Esophagus (tissue), 2 donors: ENCODE measurements at regions not wholly inside any gene's neighbourhood (a gene's known extent, or its start where the extent isn't known, plus 50 kb on each side); places are given as distances from the start of the nearest gene placed in this dataset.
"Not testable (repeated sequence)": the region's sequence is repeated elsewhere in the genome, so short reads cannot be mapped to it uniquely, and the experiment has no call there.

Experiments used
- H3K27ac ChIP-seq, 2 donors: one replicate each; pipeline ENCODE4 v1.5.1; 2013; ENCODE audit warnings: low read depth in 2 of 2, mild to moderate bottlenecking in 2 of 2, inconsistent platforms in 1 of 2, low read length in 1 of 2, moderate library complexity in 1 of 2
- H3K27me3 ChIP-seq, 2 donors: one replicate each; pipeline ENCODE4 v1.6.1; 2013; ENCODE audit warnings: low read length in 2 of 2, control low read depth in 1 of 2, mild to moderate bottlenecking in 1 of 2; ENCODE audit not compliant: insufficient read depth in 2 of 2, control insufficient read depth in 1 of 2
- H3K36me3 ChIP-seq, 2 donors: one replicate each; pipeline ENCODE4 v1.6.1; 2013; ENCODE audit warnings: low read length in 1 of 2; ENCODE audit not compliant: control insufficient read depth in 2 of 2, insufficient read depth in 2 of 2
- H3K4me1 ChIP-seq, 2 donors: one replicate each; pipeline ENCODE4 v1.6.1; 2013; ENCODE audit warnings: low read length in 1 of 2; ENCODE audit not compliant: control insufficient read depth in 2 of 2, insufficient read depth in 2 of 2
- H3K4me3 ChIP-seq, 2 donors: one replicate each; pipeline ENCODE4 v1.5.1; 2013; ENCODE audit warnings: low read length in 2 of 2, mild to moderate bottlenecking in 2 of 2, low read depth in 1 of 2, moderate library complexity in 1 of 2
- H3K9me3 ChIP-seq, 2 donors: one replicate each; pipeline ENCODE4 v1.6.1; 2013; ENCODE audit warnings: mild to moderate bottlenecking in 2 of 2, low read depth in 1 of 2, low read length in 1 of 2, moderate library complexity in 1 of 2; ENCODE audit not compliant: control insufficient read depth in 2 of 2, insufficient read depth in 1 of 2
- WGBS, 2 donors: extraction: QIAGEN DNeasy Blood & Tissue Kit; methylation state at CpG; one replicate each; pipeline ENCODE4 v1.1.7; 2013; 5-methylcytosine and 5-hydroxymethylcytosine counted together
- donor health status: healthy with polysubstance abuse.
- donor health status: Bipolar disorder and iron deficiency.

DNA sequence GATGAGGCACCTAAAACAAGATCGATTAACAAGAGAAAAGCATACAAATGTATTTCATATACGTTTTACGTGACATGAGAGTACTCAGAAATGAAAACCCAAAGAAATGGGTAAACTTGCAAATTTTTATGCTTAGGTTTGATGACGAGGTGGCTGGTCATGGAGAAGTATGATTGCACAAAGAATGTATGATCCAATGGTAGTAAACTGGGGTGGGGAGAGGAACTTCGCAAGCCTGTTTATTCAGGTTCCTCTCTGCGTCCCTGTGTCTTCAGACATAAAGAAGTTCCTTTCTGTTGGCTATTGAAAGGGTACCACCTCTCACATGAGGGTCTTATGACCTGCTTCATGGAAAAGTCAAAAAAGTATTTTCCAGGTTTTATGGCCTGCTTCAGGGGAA is 309.2 kb downstream of the BCOR start:
- Histone ChIP-seq H3K27ac (no peak overlapping the region), H3K36me3 (no peaks in the 10 kb centered on the region), H3K4me3 (no peak overlapping the region), H3K9me3 (peaks cover 0 to 2% of the 10 kb centered on the region in 2 donors), H3K4me1 (no peaks in the 10 kb centered on the region), H3K27me3 (no peaks in the 10 kb centered on the region)
- WGBS, 2 donors, result 86 to 91% methylated on average over 6 of the region's 6 CpGs

DNA sequence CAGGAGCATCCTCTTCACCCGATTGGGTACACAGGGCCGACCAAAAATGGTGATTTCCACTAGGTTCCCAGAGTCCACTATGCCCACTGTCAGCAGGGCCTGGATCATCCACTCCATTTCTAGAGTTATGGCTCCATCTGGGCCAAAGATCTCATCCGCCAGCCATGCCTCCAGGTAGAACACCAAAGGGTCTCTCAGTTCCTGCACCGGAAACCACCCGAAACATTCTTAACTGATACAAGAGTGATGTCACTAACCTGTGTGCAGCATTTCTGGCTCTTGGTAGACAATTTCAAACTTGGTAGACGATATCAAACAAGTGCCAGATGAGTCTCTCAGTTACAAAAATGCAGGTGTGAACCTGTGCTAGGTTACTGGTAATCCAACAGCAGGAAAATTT is 306.1 kb downstream of the BCOR start:
- Histone ChIP-seq H3K27ac (no peak overlapping the region), H3K36me3 (no peaks in the 10 kb centered on the region), H3K4me1 (no peaks in the 10 kb centered on the region), H3K9me3 (no peaks in the 10 kb centered on the region), H3K27me3 (no peaks in the 10 kb centered on the region), H3K4me3 (no peak overlapping the region)
- WGBS, 2 donors, result 87 to 93% methylated on average over 6 of the region's 6 CpGs

DNA sequence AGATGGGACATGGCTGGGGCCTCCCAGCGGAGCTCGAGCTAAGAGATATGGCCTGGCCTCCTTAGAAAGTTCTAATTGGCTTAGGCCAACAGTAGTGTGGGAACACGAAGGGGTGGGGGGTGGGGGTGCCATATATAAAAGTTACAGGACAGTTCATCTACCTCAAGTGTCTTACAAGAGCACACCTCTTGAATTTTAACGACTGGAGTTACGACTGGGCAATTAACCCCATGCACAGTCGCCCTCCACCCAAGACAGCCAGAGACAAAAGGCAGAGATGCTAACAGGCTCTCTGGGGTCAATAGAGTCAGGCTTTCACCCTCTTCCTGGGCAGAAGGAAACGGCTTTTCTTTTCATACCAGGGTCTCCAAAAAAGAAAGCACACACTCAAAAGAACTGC is 302.2 kb downstream of the BCOR start:
- 73 to 84% methylated on average over 7 of the region's 7 CpGs for WGBS, 2 donors
- Histone ChIP-seq H3K9me3 (no peaks in the 10 kb centered on the region), H3K36me3 (no peaks in the 10 kb centered on the region), H3K4me3 (no peak overlapping the region), H3K27me3 (no peaks in the 10 kb centered on the region), H3K4me1 (no peaks in the 10 kb centered on the region), H3K27ac (no peak overlapping the region)

DNA sequence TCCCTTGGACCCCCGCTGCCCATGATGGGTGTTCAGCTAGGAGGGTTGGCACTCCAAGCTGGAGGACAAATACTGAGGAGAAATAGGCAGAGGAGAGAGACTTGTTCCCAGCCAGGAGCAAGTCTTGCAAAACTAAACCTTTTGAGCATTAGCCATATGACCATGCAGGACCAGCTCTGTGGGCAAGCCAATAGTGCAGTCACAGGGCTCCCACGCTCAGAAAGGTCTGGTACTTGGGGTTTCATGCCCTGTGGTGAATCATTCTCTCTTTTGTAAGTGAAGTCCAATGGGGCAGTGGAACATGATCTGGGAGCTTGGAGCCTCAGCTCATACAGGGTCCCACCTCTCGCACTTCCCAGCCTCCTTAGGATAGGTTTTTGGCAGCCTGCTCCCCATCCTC is 300.9 kb downstream of the BCOR start:
- no peak overlapping the region for H3K4me3 ChIP-seq
- no peaks in the 10 kb centered on the region for H3K9me3 ChIP-seq
- 89 to 94% methylated on average over 3 of the region's 3 CpGs for WGBS, 2 donors
- H3K27ac ChIP-seq, result no peak overlapping the region
- no peaks in the 10 kb centered on the region for H3K4me1 ChIP-seq
- H3K27me3 ChIP-seq, result no peaks in the 10 kb centered on the region
- H3K36me3 ChIP-seq, result no peaks in the 10 kb centered on the region

DNA sequence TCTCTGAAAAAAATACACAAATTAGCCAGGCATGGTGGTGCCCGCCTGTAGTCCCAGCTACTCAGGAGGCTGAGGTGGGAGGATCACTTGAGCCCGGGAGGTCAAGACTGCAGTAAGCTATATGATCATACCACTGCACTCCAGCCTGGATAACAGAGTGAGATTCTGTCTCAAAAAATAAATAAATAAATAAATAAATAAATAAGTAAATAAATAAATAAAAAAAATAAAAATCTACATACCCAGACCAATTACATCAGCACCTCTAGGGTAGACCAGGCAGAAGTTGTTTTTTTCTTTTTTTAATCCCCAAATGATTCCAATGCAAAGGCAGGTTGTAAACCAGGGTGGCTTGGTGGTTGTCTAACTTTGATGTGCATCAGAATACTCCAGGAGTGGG is 299.3 kb downstream of the BCOR start:
- H3K4me1 ChIP-seq, H3K27ac ChIP-seq, H3K4me3 ChIP-seq, H3K27me3 ChIP-seq, H3K9me3 ChIP-seq, H3K36me3 ChIP-seq: not testable (repeated sequence)
- 90 to 98% methylated on average over 2 of the region's 2 CpGs for WGBS, 2 donors

DNA sequence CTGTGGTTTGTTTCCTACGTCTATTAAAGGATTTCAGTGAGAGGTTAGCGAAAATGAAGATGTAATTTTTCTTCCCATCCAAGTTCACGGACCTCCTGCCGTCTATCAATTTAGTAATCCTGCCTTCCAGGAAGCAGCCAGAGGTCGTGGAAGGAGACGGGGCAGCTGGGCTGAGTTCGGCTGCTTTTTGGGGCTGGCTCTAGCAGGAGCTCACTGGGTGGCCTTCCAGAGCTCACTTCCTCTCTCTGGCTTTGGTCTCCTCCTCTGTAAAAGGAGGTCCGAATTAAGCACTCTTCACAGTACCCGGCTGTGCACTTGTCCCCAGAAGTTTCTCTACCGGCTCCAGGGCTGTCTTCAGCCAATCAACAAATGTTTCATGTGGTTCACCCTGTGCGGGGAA is 295.4 kb downstream of the BCOR start:
- Histone ChIP-seq H3K9me3 (peaks cover 0 to 2% of the 10 kb centered on the region in 2 donors), H3K4me3 (no peak overlapping the region), H3K27ac (no peak overlapping the region), H3K36me3 (no peaks in the 10 kb centered on the region), H3K4me1 (no peaks in the 10 kb centered on the region), H3K27me3 (no peaks in the 10 kb centered on the region)
- 67 to 72% methylated on average over 11 of the region's 11 CpGs for WGBS, 2 donors

DNA sequence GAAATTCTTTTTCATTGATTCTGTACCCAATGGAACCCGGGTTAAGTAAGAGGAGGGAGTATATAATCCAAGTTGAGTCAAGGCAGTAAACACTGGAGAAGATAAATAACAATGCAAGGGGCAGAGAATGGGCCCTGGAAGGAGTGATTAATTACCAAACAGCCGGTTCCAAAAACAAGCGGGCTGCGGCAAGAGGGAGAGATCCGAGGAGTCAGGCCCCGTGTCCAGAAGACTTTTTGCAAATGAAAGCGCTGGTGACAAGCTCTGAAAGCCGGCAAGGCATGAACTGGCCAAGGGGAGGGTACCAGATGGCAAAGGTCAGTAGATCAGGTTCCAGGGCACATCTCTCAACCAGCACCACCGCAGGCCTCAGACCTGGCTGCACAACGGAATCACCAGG is 294.9 kb downstream of the BCOR start:
- WGBS, 2 donors, result 68 to 76% methylated on average over 10 of the region's 10 CpGs
- H3K4me3 ChIP-seq, result no peak overlapping the region
- H3K9me3 ChIP-seq, result peaks cover 0 to 2% of the 10 kb centered on the region in 2 donors
- H3K27me3 ChIP-seq, result no peaks in the 10 kb centered on the region
- no peak overlapping the region for H3K27ac ChIP-seq
- H3K4me1 ChIP-seq, result no peaks in the 10 kb centered on the region
- H3K36me3 ChIP-seq, result no peaks in the 10 kb centered on the region

DNA sequence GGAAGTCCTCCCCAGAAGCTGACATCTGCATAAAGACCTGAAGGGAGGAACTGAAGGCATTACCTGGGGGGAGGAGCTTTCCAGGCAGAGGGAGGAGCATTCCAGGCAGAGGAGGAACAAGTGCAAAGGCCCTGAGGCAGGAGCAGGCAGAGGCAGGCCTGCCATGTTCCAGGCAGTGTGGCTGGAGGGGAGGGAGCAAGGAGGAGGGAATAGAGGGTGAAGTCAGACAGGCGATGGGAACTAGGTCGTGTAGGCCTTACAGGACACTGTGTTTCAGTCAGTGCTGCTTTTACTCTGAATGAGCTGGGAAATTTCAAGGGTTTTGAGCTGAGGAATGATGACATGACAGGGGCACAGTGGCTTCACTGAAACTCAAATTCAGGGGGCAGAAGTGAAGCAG is 292.7 kb downstream of the BCOR start:
- 54 to 70% methylated on average over 2 of the region's 2 CpGs for WGBS, 2 donors
- Histone ChIP-seq H3K27me3 (no peaks in the 10 kb centered on the region), H3K9me3 (peaks cover 0 to 2% of the 10 kb centered on the region in 2 donors), H3K4me3 (no peak overlapping the region), H3K27ac (no peak overlapping the region), H3K4me1 (no peaks in the 10 kb centered on the region), H3K36me3 (no peaks in the 10 kb centered on the region)

DNA sequence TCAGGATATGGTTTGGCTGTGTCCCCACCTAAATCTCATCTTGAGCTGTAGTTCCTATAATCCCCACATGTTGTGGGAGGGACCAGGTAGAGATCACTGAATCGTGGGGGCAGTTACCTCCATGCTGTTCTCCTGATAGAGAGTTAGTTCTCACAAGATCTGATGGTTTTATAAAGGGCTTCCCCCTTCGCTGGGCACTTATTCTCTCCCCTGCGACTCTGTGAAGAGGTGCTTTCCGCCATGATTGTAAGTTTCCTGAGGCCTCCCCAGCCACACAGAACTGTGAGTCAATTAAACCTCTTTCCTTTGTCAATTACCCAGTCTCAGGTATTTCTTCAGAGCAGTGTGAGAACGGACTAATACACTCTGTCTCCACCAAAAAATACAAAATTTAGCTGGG is 291.9 kb downstream of the BCOR start:
- H3K27me3 ChIP-seq, result no peaks in the 10 kb centered on the region
- H3K9me3 ChIP-seq, result peaks cover 0 to 2% of the 10 kb centered on the region in 2 donors
- 78 to 90% methylated on average over 5 of the region's 5 CpGs for WGBS, 2 donors

DNA sequence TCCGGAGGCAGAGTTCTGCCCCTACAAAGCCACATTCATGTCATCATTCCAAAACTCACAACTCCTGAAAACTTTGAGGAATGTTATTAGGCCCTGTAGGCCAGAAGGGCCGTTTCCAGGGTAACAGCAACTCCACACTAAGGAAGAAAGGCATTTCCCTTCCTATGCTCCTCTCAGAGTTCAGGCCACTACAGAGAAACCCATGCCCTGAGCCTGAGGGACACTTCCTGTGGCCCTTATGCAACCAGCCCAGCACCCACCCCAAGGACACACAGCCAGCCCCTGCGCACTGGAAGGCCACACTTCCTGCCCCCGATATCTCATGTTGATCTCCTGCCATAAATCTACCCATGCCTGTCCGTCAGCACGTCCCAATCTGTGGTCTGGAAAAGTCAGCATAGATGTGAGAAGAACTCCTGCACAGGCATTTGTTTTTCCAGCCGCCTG is 289.3 kb downstream of the BCOR start:
- Histone ChIP-seq H3K36me3 (no peaks in the 10 kb centered on the region), H3K27ac (no peak overlapping the region), H3K4me1 (no peaks in the 10 kb centered on the region), H3K27me3 (no peaks in the 10 kb centered on the region), H3K4me3 (no peak overlapping the region), H3K9me3 (peaks cover 0 to 2% of the 10 kb centered on the region in 2 donors)
- WGBS, 2 donors, result 57 to 60% methylated on average over 7 of the region's 7 CpGs

More for the DNA sequence above, 291.9 kb downstream of the BCOR start:
- H3K27ac ChIP-seq, result no peak overlapping the region
- no peaks in the 10 kb centered on the region for H3K4me1 ChIP-seq
- no peak overlapping the region for H3K4me3 ChIP-seq
- H3K36me3 ChIP-seq, result no peaks in the 10 kb centered on the region
